ENCODE measurements at regions not wholly inside any gene's neighbourhood (a gene's known extent, or its start where the extent isn't known, plus 50 kb on each side); places are given as distances from the start of the nearest gene placed in this dataset.

GRCh38 chr20:22848364-22848763, 186.7 kb upstream of the SSTR4 start:
- Histone ChIP-seq H3K9ac (ENCODE audit: extremely low read depth, insufficient read length, low read length) (no peak overlapping the region), H3K27me3 (ENCODE audit: insufficient read depth, low read length) (no peaks in the 10 kb centered on the region), H3K79me1 (ENCODE audit: insufficient read depth, low read depth, low read length, poor library complexity, severe bottlenecking) (no peaks in the 10 kb centered on the region), H3K23ac (ENCODE audit: insufficient read length, low read depth, low read length) (no peak overlapping the region), H3K23me2 (ENCODE audit: insufficient read length, low read depth, low read length, poor library complexity, severe bottlenecking) (no peaks in the 10 kb centered on the region), H2BK12ac (ENCODE audit: insufficient read length, low read depth, low read length) (no peak overlapping the region), H3K79me2 (ENCODE audit: insufficient read depth, low read length) (no peaks in the 10 kb centered on the region), H3K14ac (ENCODE audit: insufficient read depth, low read length) (no peak overlapping the region), H4K8ac (replicated peaks; ENCODE audit: insufficient read length, low read depth, low read length) (no peak overlapping the region), H2BK5ac (ENCODE audit: insufficient read length, low read length) (no peak overlapping the region), H3K4me1 (ENCODE audit: insufficient read depth, low read length) (no peaks in the 10 kb centered on the region), H3K27ac (ENCODE audit: insufficient read length, low read depth, low read length) (no peak overlapping the region), H2BK20ac (ENCODE audit: low read depth, low read length, poor library complexity, severe bottlenecking) (no peak overlapping the region), H3K9me3 (ENCODE audit: control insufficient read depth, low read depth, low read length) (no peaks in the 10 kb centered on the region), H3T11ph (ENCODE audit: low read length) (no peak overlapping the region), H3K18ac (ENCODE audit: insufficient read length, low read depth, low read length) (no peak overlapping the region), H2AK5ac (ENCODE audit: insufficient read length, low read length) (no peak overlapping the region), H2BK120ac (ENCODE audit: low read depth, low read length, poor library complexity, severe bottlenecking) (no peak overlapping the region), H4K5ac (ENCODE audit: insufficient read length, low read depth, low read length) (no peak overlapping the region), H2BK15ac (ENCODE audit: low read depth, low read length) (no peak overlapping the region), H3K4ac (ENCODE audit: low read depth, low read length) (no peak overlapping the region), H2AFZ (ENCODE audit: low read length) (no peak overlapping the region), H4K20me1 (ENCODE audit: control insufficient read depth, insufficient read depth, insufficient read length) (no peaks in the 10 kb centered on the region), H4K91ac (ENCODE audit: insufficient read length, low read depth, low read length) (no peak overlapping the region), H3K56ac (ENCODE audit: insufficient read length, low read depth, low read length) (no peak overlapping the region), H3K4me2 (ENCODE audit: insufficient read depth, insufficient read length, low read length) (no peak overlapping the region)
- no CpG with 5 or more reads among the region's 1 CpG for WGBS (ENCODE audit: extremely low coverage, insufficient read length, low lambda C conversion rate)
- Mint-ChIP-seq H3K9me3 (no peaks in the 10 kb centered on the region; a peak in 2 of 5 replicates), H3K27ac (no peak overlapping the region), H3K36me3 (ENCODE audit: insufficient read depth in 1 of 3, low read depth in 3 of 3) (no peaks in the 10 kb centered on the region; a peak in 1 of 7 replicates), H3K27me3 (ENCODE audit: low read depth) (peaks cover 10% of the 10 kb centered on the region), H3K4me1 (no peaks in the 10 kb centered on the region), H3K4me3 (no peak overlapping the region)
- DNase-seq: no peak
- no peak for TF ChIP-seq CTCF (conservative IDR thresholded peaks at IDR 0.05)
